ENCODE measurements at regions not wholly inside any gene's neighbourhood (a gene's known extent, or its start where the extent isn't known, plus 50 kb on each side); places are given as distances from the start of the nearest gene placed in this dataset.

DNA sequence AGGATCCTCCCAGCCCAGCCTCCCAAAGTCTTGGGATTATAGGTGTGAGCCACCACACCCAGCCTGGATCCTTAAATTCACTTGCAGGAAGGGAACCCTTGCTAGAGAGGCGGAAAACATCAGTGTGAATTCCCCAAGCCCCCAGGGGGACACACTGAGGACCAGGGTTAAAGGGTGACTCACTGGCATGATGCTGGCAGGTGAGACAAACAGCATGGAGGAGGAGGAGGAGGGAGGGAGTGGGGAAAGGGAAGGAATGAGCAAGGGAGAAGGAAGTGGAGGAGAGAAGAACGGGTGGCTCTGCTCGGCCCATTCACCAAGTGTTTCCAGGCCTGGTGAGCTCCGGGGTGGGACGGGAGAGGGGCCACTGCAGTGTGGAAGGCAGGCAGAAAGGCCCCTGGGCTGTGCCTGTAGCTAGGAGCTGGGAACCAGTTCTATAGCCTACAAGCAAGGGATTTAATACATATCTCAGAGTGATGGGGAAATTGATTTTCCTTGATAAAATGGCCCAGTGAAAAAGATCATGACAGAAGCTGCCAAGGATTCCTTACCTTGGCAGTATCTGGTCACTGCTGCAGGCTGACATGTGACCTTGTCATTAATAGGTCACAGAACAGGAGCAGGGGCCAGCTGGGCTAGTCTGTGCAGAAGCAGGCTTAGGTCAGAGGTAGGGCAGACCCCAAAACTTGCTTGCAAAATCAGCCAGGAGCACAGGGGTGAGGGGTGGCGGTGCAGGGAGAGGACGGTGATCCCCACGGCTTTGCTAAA, 370.2 kb downstream of the SHANK2 start:
- Histone ChIP-seq H3K9me3 (ENCODE audit: control insufficient read depth in 4 of 4, insufficient read depth in 3 of 4, low read length in 3 of 4) (no peaks in the 10 kb centered on the region), H3K27ac (ENCODE audit: low read depth in 1 of 2, low read length in 1 of 2) (no peak overlapping the region), H3K4me3 (no peak overlapping the region), H3K4me1 (ENCODE audit: control insufficient read depth in 5 of 5, insufficient read depth in 5 of 5, low read length in 5 of 5) (peaks cover 0 to 5% (median 0%) of the 10 kb centered on the region in 5 donors), H3K36me3 (ENCODE audit: control insufficient read depth in 4 of 4, insufficient read depth in 4 of 4, low read length in 4 of 4) (no peaks in the 10 kb centered on the region), H3K27me3 (ENCODE audit: control insufficient read depth in 3 of 3, insufficient read depth in 3 of 3, low read length in 2 of 3) (no peaks in the 10 kb centered on the region), H3K9ac (ENCODE audit: insufficient read depth in 1 of 2, low read length in 2 of 2) (no peak overlapping the region)
- no peak for TF ChIP-seq CTCF (IDR thresholded peaks at IDR 0.05; ENCODE audit: control extremely low read depth, extremely low read depth)
- no peak for ATAC-seq (ENCODE audit: insufficient read depth, low FRiP score)
- no peak for DNase-seq
- 75 to 80% methylated on average over 8 of the region's 8 CpGs for WGBS, 2 donors

DNA sequence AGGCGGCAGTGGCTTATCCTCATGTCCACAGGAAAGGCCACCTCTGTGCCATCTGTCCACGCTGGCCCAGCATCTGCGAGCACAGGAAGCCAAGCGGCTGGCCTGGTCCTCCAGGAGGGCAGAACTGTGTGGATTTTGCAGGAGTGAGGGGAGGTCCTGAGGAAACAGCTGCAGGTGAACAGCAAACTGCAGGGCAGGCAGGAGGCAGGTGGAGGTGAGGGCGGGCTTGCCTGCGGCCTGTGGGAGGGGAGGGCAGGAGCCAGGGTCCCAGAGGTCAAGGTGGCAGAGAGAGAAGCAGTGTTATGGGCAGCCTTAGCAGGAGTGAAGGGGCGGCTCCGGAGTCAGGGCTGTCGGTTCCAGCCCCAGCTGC, 369.7 kb downstream of the SHANK2 start:
- no peak for DNase-seq
- WGBS, 2 donors: 89 to 91% methylated on average over 9 of the region's 9 CpGs
- no peaks in the 10 kb centered on the region for H3K27me3 ChIP-seq (ENCODE audit: control insufficient read depth in 3 of 3, insufficient read depth in 3 of 3, low read length in 2 of 3)
- H3K9ac ChIP-seq (ENCODE audit: insufficient read depth in 1 of 2, low read length in 2 of 2): no peak overlapping the region
- H3K36me3 ChIP-seq (ENCODE audit: control insufficient read depth in 4 of 4, insufficient read depth in 4 of 4, low read length in 4 of 4): no peaks in the 10 kb centered on the region
- H3K4me3 ChIP-seq: no peak overlapping the region
- no peaks in the 10 kb centered on the region for H3K9me3 ChIP-seq (ENCODE audit: control insufficient read depth in 4 of 4, insufficient read depth in 3 of 4, low read length in 3 of 4)
- no peak for TF ChIP-seq CTCF (IDR thresholded peaks at IDR 0.05; ENCODE audit: control extremely low read depth, extremely low read depth)
- ATAC-seq (ENCODE audit: insufficient read depth, low FRiP score): no peak
- H3K27ac ChIP-seq (ENCODE audit: low read depth in 1 of 2, low read length in 1 of 2): no peak overlapping the region
- H3K4me1 ChIP-seq (ENCODE audit: control insufficient read depth in 5 of 5, insufficient read depth in 5 of 5, low read length in 5 of 5): peaks cover 0 to 2% (median 0%) of the 10 kb centered on the region in 5 donors

GRCh38 chr11:70883323-70883940, 368.9 kb downstream of the SHANK2 start:
- TF ChIP-seq CTCF (IDR thresholded peaks at IDR 0.05; ENCODE audit: control extremely low read depth, extremely low read depth): no peak
- Histone ChIP-seq H3K27ac (ENCODE audit: low read depth in 1 of 2, low read length in 1 of 2) (no peak overlapping the region), H3K27me3 (ENCODE audit: control insufficient read depth in 3 of 3, insufficient read depth in 3 of 3, low read length in 2 of 3) (no peaks in the 10 kb centered on the region), H3K9ac (ENCODE audit: insufficient read depth in 1 of 2, low read length in 2 of 2) (no peak overlapping the region), H3K4me3 (no peak overlapping the region), H3K4me1 (ENCODE audit: control insufficient read depth in 5 of 5, insufficient read depth in 5 of 5, low read length in 5 of 5) (peaks cover 0 to 2% (median 0%) of the 10 kb centered on the region in 5 donors), H3K36me3 (ENCODE audit: control insufficient read depth in 4 of 4, insufficient read depth in 4 of 4, low read length in 4 of 4) (no peaks in the 10 kb centered on the region), H3K9me3 (ENCODE audit: control insufficient read depth in 4 of 4, insufficient read depth in 3 of 4, low read length in 3 of 4) (no peaks in the 10 kb centered on the region)
- ATAC-seq (ENCODE audit: insufficient read depth, low FRiP score): no peak
- DNase-seq: no peak
- 90 to 92% methylated on average over 11 of the region's 11 CpGs for WGBS, 2 donors

Measured in lung (tissue), 11 donors.